Lower leg skin (tissue), 4 donors: ENCODE measurements at regions not wholly inside any gene's neighbourhood (a gene's known extent, or its start where the extent isn't known, plus 50 kb on each side); places are given as distances from the start of the nearest gene placed in this dataset.

Experiments used
- DNase-seq, 2 donors: peaks; one replicate each; pipeline ENCODE4 v3.0.0-alpha.2; 2019; ENCODE audit warnings: low spot score in 2 of 2
- H3K4me3 ChIP-seq: fragments of 200-600 bp; sonication (generic); 2 replicates; pipeline ENCODE4 v1.5.1; 2017; ENCODE audit warnings: mild to moderate bottlenecking, low read depth; ENCODE audit not compliant: poor library complexity, severe bottlenecking
- POLR2A ChIP-seq, 2 donors: fragments of 450-650 bp; IDR thresholded peaks; one replicate each; pipeline ENCODE4 v1.6.1; 2016 to 2017; ENCODE audit warnings: antibody characterized with exemption in 2 of 2, mild to moderate bottlenecking in 1 of 2, moderate library complexity in 1 of 2
- WGBS, 2 donors: methylation state at CpG; one replicate each; pipeline ENCODE4 v1.1.5; 2018; 5-methylcytosine and 5-hydroxymethylcytosine counted together
- intact Hi-C: fragments of 100-400 bp; cut with DNase I; formaldehyde crosslinking; loops from one replicate; pipeline ENCODE4 v1.15.0; 2023; ENCODE audit warnings: low total_unique reads
- TF ChIP-seq, protein P1 (sequence below), 3 donors: fragments of 450-650 bp; IDR thresholded peaks; one replicate each; pipeline ENCODE4 v1.5.1; 2016; ENCODE audit warnings: antibody characterized with exemption in 3 of 3, mild to moderate bottlenecking in 3 of 3, moderate library complexity in 2 of 3

DNA sequence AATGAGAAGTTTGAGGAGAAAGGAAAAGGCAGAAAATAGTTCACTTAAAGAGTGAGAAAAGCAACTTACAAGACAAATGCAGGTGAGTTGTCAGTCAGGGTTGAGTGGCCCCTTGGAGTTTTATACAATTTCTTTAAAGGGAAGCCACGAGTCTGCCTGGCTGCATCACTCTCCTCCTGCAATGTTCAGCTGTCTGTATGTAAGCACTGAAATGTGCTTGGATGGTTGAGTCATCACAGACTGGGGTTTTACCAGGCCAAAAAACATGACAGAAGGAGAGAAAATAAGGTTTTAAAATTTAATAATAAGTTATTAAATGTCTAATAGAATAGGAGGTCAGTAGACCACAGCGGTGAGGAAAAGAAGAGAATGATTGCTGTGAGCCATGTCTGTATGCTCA, 51.0 kb upstream of the FGF14 start:
- no peak for DNase-seq
- intact Hi-C loops, result loop anchor here (10.0 kb wide), 1 partner anchor 508 kb away; no protein-coding TSS in a partner anchor
- 78 to 84% methylated on average over 2 of the region's 2 CpGs for WGBS, 2 donors
- no peak overlapping the region for H3K4me3 ChIP-seq
- TF ChIP-seq, protein P1, sequence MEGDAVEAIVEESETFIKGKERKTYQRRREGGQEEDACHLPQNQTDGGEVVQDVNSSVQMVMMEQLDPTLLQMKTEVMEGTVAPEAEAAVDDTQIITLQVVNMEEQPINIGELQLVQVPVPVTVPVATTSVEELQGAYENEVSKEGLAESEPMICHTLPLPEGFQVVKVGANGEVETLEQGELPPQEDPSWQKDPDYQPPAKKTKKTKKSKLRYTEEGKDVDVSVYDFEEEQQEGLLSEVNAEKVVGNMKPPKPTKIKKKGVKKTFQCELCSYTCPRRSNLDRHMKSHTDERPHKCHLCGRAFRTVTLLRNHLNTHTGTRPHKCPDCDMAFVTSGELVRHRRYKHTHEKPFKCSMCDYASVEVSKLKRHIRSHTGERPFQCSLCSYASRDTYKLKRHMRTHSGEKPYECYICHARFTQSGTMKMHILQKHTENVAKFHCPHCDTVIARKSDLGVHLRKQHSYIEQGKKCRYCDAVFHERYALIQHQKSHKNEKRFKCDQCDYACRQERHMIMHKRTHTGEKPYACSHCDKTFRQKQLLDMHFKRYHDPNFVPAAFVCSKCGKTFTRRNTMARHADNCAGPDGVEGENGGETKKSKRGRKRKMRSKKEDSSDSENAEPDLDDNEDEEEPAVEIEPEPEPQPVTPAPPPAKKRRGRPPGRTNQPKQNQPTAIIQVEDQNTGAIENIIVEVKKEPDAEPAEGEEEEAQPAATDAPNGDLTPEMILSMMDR (IDR thresholded peaks at IDR 0.05), result no peak
- no peak for TF ChIP-seq POLR2A (IDR thresholded peaks at IDR 0.05)
